ENCODE measurements at regions not wholly inside any gene's neighbourhood (a gene's known extent, or its start where the extent isn't known, plus 50 kb on each side); places are given as distances from the start of the nearest gene placed in this dataset.

GRCh38 chr13:107208889-107209288 lies 641.0 kb upstream of the ARGLU1 start:
- Histone ChIP-seq H3K79me2 (replicated peaks; ENCODE audit: insufficient read depth, low read length) (peaks cover 4% of the 10 kb centered on the region), H4K20me1 (ENCODE audit: insufficient read depth) (no peaks in the 10 kb centered on the region), H3K9me2 (ENCODE audit: insufficient read depth, low read length) (no peaks in the 10 kb centered on the region), H3K27ac (ENCODE audit: low read length) (no peak overlapping the region), H3K9me3 (ENCODE audit: low read length) (no peaks in the 10 kb centered on the region), H3K9ac (ENCODE audit: low read length) (no peak overlapping the region), H2AFZ (ENCODE audit: low read depth, low read length) (no peak overlapping the region), H3F3A (ENCODE audit: insufficient read depth, low read length, poor library complexity, severe bottlenecking) (peaks cover 5% of the 10 kb centered on the region), H3K4me2 (ENCODE audit: low read length) (no peak overlapping the region), H3K36me3 (ENCODE audit: insufficient read depth, low read length) (no peaks in the 10 kb centered on the region), H3K27me3 (ENCODE audit: insufficient read depth, low read depth, low read length) (no peaks in the 10 kb centered on the region), H3K4me3 (ENCODE audit: low read length) (no peak overlapping the region)
- no peak for TF ChIP-seq EZH2 (IDR thresholded peaks at IDR 0.05; ENCODE audit: borderline replicate concordance, insufficient read depth, low read length, poor library complexity, severe bottlenecking)
- no peak for TF ChIP-seq MXI1 (conservative IDR thresholded peaks at IDR 0.05; ENCODE audit: poor library complexity, severe bottlenecking)
- no peak for TF ChIP-seq TAF1 (IDR thresholded peaks at IDR 0.05; ENCODE audit: low read depth)
- no peak for TF ChIP-seq EP300 (conservative IDR thresholded peaks at IDR 0.05; ENCODE audit: poor library complexity, severe bottlenecking)
- no peak for TF ChIP-seq RAD21 (conservative IDR thresholded peaks at IDR 0.05)
- TF ChIP-seq SMC3 (conservative IDR thresholded peaks at IDR 0.05; ENCODE audit: poor library complexity): no peak
- TF ChIP-seq REST (IDR thresholded peaks at IDR 0.05; ENCODE audit: borderline replicate concordance): no peak
- TF ChIP-seq POLR2AphosphoS5 (IDR thresholded peaks at IDR 0.05): no peak
- TF ChIP-seq CTCF (IDR thresholded peaks at IDR 0.05; ENCODE audit: poor library complexity, severe bottlenecking): no peak

- Histone ChIP-seq H3K4me2 (ENCODE audit: low read length) (peak overlapping the region; percentile 50), H3K9ac (ENCODE audit: low read length) (peak overlapping the region; percentile 14), H3K27ac (ENCODE audit: low read length) (peak overlapping the region; percentile 76)
Observed at GRCh38 chr13:107205318-107206104, 637.6 kb upstream of the ARGLU1 start.

More at GRCh38 chr13:107205318-107206104, 637.6 kb upstream of the ARGLU1 start:
- no peaks in the 10 kb centered on the region for H3K27me3 ChIP-seq (ENCODE audit: insufficient read depth, low read depth, low read length)
- TF ChIP-seq EZH2 (IDR thresholded peaks at IDR 0.05; ENCODE audit: borderline replicate concordance, insufficient read depth, low read length, poor library complexity, severe bottlenecking): no peak
- TF ChIP-seq MXI1 (conservative IDR thresholded peaks at IDR 0.05; ENCODE audit: poor library complexity, severe bottlenecking): peak; percentile 10
- TF ChIP-seq POLR2AphosphoS5 (IDR thresholded peaks at IDR 0.05): peak; percentile 58
- peak; percentile 98 for TF ChIP-seq RAD21 (conservative IDR thresholded peaks at IDR 0.05)
- TF ChIP-seq TAF1 (IDR thresholded peaks at IDR 0.05; ENCODE audit: low read depth): no peak
- TF ChIP-seq REST (IDR thresholded peaks at IDR 0.05; ENCODE audit: borderline replicate concordance): no peak
- TF ChIP-seq EP300 (conservative IDR thresholded peaks at IDR 0.05; ENCODE audit: poor library complexity, severe bottlenecking): peak; percentile 90
- peak; percentile 98 for TF ChIP-seq SMC3 (conservative IDR thresholded peaks at IDR 0.05; ENCODE audit: poor library complexity)
- peak; percentile 99 for TF ChIP-seq CTCF (IDR thresholded peaks at IDR 0.05; ENCODE audit: poor library complexity, severe bottlenecking)
- no peaks in the 10 kb centered on the region for H3K9me2 ChIP-seq (ENCODE audit: insufficient read depth, low read length)
- peaks cover 5% of the 10 kb centered on the region for H3F3A ChIP-seq (ENCODE audit: insufficient read depth, low read length, poor library complexity, severe bottlenecking)
- no peaks in the 10 kb centered on the region for H3K9me3 ChIP-seq (ENCODE audit: low read length)
- H3K4me3 ChIP-seq (ENCODE audit: low read length): peak overlapping the region; percentile 50
- no peak overlapping the region for H2AFZ ChIP-seq (ENCODE audit: low read depth, low read length)
- H3K36me3 ChIP-seq (ENCODE audit: insufficient read depth, low read length): no peaks in the 10 kb centered on the region
- no peaks in the 10 kb centered on the region for H4K20me1 ChIP-seq (ENCODE audit: insufficient read depth)
- no peaks in the 10 kb centered on the region for H3K79me2 ChIP-seq (replicated peaks; ENCODE audit: insufficient read depth, low read length)

Data from neural cell (in vitro differentiated cells).